CD4-positive, alpha-beta T cell (primary cell): ENCODE measurements at regions not wholly inside any gene's neighbourhood (a gene's known extent, or its start where the extent isn't known, plus 50 kb on each side); places are given as distances from the start of the nearest gene placed in this dataset.

Experiments used
- ATAC-seq: fragments of 200-7000 bp; cut with Tn5 transposase; one replicate; pipeline ENCODE4 v1.10.0; 2022; ENCODE audit warnings: mild to moderate bottlenecking; ENCODE audit not compliant: poor library complexity
- CTCF ChIA-PET: fragments of 350-600 bp; sonication (Branson Sonifier 250); formaldehyde crosslinking; loops from one replicate; lab custom pipeline; 2021; ENCODE audit warnings: antibody characterized with exemption, inconsistent platforms; lab: Charles Lee
- POLR2A ChIA-PET: fragments of 350-600 bp; sonication (Branson Sonifier 250); formaldehyde crosslinking; loops from one replicate; lab custom pipeline; 2021; ENCODE audit warnings: antibody characterized with exemption, inconsistent platforms; lab: Charles Lee
- DNase-seq, 14 experiments: peaks; one replicate each; pipeline ENCODE4 v3.0.0-alpha.2; 2013 to 2020; ENCODE audit warnings: mixed read lengths in 2 of 14
- H3K27ac ChIP-seq, 2 donors: one replicate each; pipeline versions ENCODE4 v1.5.1 to v1.7.0; 2013; ENCODE audit warnings: low read length in 2 of 2, low read depth in 1 of 2, mild to moderate bottlenecking in 1 of 2
- H3K27me3 ChIP-seq, 2 experiments: 1 replicate in 1 of 2; 2 replicates in 1 of 2; pipeline versions ENCODE4 v1.6.1 to v1.7.0; 2013; ENCODE audit warnings: low read length in 2 of 2, control low read depth in 1 of 2, mild to moderate bottlenecking in 1 of 2, moderate library complexity in 1 of 2; ENCODE audit not compliant: insufficient read depth in 2 of 2, control insufficient read depth in 1 of 2
- H3K36me3 ChIP-seq: one replicate; pipeline ENCODE4 v1.6.1; 2013; ENCODE audit warnings: low read length, control low read depth; ENCODE audit not compliant: insufficient read depth
- H3K4me1 ChIP-seq: one replicate; pipeline ENCODE4 v1.6.1; 2013; ENCODE audit warnings: low read length, control low read depth; ENCODE audit not compliant: insufficient read depth
- H3K4me3 ChIP-seq: one replicate; pipeline ENCODE4 v1.5.1; 2013; ENCODE audit warnings: mild to moderate bottlenecking, low read length, moderate library complexity
- H3K9me3 ChIP-seq, 2 experiments: 1 replicate in 1 of 2; 2 replicates in 1 of 2; pipeline versions ENCODE4 v1.6.1 to v1.7.0; 2013; ENCODE audit warnings: low read length in 2 of 2, mild to moderate bottlenecking in 2 of 2, control low read depth in 1 of 2, moderate library complexity in 1 of 2; ENCODE audit not compliant: control insufficient read depth in 1 of 2, insufficient read depth in 1 of 2
- H3K27ac Mint-ChIP-seq: one replicate; pipeline ENCODE4 v1.8.0; 2020; ENCODE audit warnings: mixed read lengths
- H3K27me3 Mint-ChIP-seq: one replicate; pipeline ENCODE4 v1.8.0; 2021; ENCODE audit warnings: mixed read lengths
- H3K36me3 Mint-ChIP-seq: one replicate; pipeline ENCODE4 v1.8.0; 2021; ENCODE audit warnings: low read depth, mixed read lengths
- H3K4me1 Mint-ChIP-seq: one replicate; pipeline ENCODE4 v1.8.0; 2021; ENCODE audit warnings: low read depth, mixed read lengths
- H3K4me3 Mint-ChIP-seq: one replicate; pipeline ENCODE4 v1.8.0; 2020; ENCODE audit warnings: mild to moderate bottlenecking, mixed read lengths
- H3K9me3 Mint-ChIP-seq: one replicate; pipeline ENCODE4 v1.8.0; 2020; ENCODE audit warnings: mixed read lengths
- intact Hi-C, 2 experiments: fragments of 100-400 bp; cut with DNase I in 1 of 2; cut with micrococcal nuclease in 1 of 2; formaldehyde crosslinking; loops; one replicate each; pipeline versions ENCODE4 v1.15.1 to v1.9.0; 2023 to 2025; cut with DNase I, micrococcal nuclease
- TF ChIP-seq, protein P1 (sequence below): fragments of 200-600 bp; IDR thresholded peaks from one replicate; pipeline ENCODE4 v1.8.0; 2022; ENCODE audit warnings: antibody characterized with exemption, mild to moderate bottlenecking

DNA sequence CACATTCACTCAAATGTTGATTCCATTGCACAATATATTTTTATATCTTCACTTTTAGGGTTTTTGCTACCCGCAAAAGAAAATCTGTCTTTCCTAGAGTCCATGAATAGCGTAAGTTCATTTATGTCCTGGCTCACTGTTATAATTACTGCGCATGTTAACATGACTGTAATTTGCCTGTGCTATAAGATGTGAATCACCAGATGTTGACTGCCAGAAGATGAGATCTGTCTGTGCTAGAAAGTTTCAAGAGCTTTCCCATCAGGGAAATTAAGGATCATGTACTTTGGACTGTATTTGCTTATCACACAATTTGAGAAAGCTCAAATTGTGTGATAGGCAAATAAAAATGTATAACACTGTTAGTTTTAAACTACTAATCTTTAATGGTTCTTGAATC lies 322.5 kb downstream of the CHL1 start:
- ChIA-PET CTCF (no interaction called here), POLR2A (no interaction called here)
- H3K4me3 Mint-ChIP-seq = no peak overlapping the region
- Histone ChIP-seq H3K4me3 (no peak overlapping the region), H3K36me3 (no peaks in the 10 kb centered on the region), H3K9me3 (peaks cover 0 to 4% of the 10 kb centered on the region in 2 experiments), H3K27me3 (no peaks in the 10 kb centered on the region), H3K4me1 (no peaks in the 10 kb centered on the region), H3K27ac (no peak overlapping the region)
- intact Hi-C loops = no loop called here
- H3K36me3 Mint-ChIP-seq = no peaks in the 10 kb centered on the region
- TF ChIP-seq, protein P1, sequence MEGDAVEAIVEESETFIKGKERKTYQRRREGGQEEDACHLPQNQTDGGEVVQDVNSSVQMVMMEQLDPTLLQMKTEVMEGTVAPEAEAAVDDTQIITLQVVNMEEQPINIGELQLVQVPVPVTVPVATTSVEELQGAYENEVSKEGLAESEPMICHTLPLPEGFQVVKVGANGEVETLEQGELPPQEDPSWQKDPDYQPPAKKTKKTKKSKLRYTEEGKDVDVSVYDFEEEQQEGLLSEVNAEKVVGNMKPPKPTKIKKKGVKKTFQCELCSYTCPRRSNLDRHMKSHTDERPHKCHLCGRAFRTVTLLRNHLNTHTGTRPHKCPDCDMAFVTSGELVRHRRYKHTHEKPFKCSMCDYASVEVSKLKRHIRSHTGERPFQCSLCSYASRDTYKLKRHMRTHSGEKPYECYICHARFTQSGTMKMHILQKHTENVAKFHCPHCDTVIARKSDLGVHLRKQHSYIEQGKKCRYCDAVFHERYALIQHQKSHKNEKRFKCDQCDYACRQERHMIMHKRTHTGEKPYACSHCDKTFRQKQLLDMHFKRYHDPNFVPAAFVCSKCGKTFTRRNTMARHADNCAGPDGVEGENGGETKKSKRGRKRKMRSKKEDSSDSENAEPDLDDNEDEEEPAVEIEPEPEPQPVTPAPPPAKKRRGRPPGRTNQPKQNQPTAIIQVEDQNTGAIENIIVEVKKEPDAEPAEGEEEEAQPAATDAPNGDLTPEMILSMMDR = no peak
- no peaks in the 10 kb centered on the region for H3K27me3 Mint-ChIP-seq
- DNase-seq = no peak
- H3K27ac Mint-ChIP-seq = no peak overlapping the region
- no peaks in the 10 kb centered on the region for H3K4me1 Mint-ChIP-seq
- H3K9me3 Mint-ChIP-seq = no peaks in the 10 kb centered on the region
- ATAC-seq = no peak

DNA sequence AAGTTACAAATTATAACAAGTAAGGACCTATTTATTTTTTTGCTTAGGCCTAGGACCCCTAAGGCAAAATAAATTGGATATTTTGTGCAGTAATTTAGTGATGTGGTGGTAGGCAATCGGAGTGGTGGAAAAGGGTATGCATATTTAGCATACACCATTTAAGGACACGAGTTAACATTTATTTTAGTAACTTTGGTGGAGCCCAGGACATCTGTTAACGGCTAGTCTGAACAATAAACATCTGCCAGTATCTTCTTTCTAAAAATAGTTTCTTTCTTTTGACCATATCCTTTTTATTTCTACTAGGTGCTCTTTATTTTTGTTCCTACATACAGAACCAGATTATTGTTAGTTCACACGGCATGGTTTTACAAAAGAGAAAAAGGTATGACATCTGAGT lies 326.3 kb downstream of the CHL1 start:
- DNase-seq = no peak
- H3K4me1 Mint-ChIP-seq = no peaks in the 10 kb centered on the region
- no peaks in the 10 kb centered on the region for H3K36me3 Mint-ChIP-seq
- ChIA-PET POLR2A (no interaction called here), CTCF (no interaction called here)
- Histone ChIP-seq H3K9me3 (peaks cover 0 to 7% of the 10 kb centered on the region in 2 experiments), H3K36me3 (no peaks in the 10 kb centered on the region), H3K4me3 (no peak overlapping the region), H3K4me1 (no peaks in the 10 kb centered on the region), H3K27ac (no peak overlapping the region), H3K27me3 (no peaks in the 10 kb centered on the region)
- TF ChIP-seq, protein P1 = no peak
- intact Hi-C loops = no loop called here
- no peaks in the 10 kb centered on the region for H3K9me3 Mint-ChIP-seq
- H3K4me3 Mint-ChIP-seq = no peak overlapping the region
- H3K27ac Mint-ChIP-seq = no peak overlapping the region
- no peaks in the 10 kb centered on the region for H3K27me3 Mint-ChIP-seq
- no peak for ATAC-seq

DNA sequence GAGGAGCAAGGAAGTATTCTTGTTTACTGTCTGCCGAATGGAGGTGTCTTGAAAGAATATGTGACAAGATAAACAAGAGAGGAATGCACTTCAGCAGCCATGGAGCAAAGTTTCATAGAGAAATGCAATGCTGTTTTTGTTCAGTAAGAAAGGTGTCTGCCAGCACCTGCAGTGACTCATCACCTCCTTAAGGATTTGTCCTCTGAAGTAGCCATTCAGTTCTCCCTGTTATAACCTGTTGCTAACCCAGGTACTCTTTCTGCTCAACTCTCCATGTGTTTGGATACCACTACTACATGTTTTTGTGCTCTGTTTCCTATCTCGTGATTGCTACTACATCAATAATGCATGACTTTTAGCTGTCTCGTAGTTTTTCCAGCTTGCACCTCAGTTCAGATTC lies 328.9 kb downstream of the CHL1 start:
- Histone ChIP-seq H3K36me3 (no peaks in the 10 kb centered on the region), H3K4me1 (no peaks in the 10 kb centered on the region), H3K27ac (no peak overlapping the region), H3K9me3 (peaks cover 0 to 7% of the 10 kb centered on the region in 2 experiments), H3K4me3 (no peak overlapping the region), H3K27me3 (no peaks in the 10 kb centered on the region)
- Mint-ChIP-seq H3K36me3 (no peaks in the 10 kb centered on the region), H3K4me3 (no peak overlapping the region), H3K9me3 (no peaks in the 10 kb centered on the region), H3K4me1 (no peaks in the 10 kb centered on the region), H3K27me3 (no peaks in the 10 kb centered on the region), H3K27ac (no peak overlapping the region)
- ChIA-PET POLR2A (no interaction called here), CTCF (no interaction called here)
- intact Hi-C loops = no loop called here
- DNase-seq (no peak), ATAC-seq (no peak)
- TF ChIP-seq, protein P1 = no peak
